ENCODE measurements at regions not wholly inside any gene's neighbourhood (a gene's known extent, or its start where the extent isn't known, plus 50 kb on each side); places are given as distances from the start of the nearest gene placed in this dataset.

- Histone ChIP-seq H3K4me1 (no peaks in the 10 kb centered on the region), H3K4me3 (no peak overlapping the region), H3K27me3 (no peaks in the 10 kb centered on the region), H3K9me3 (no peaks in the 10 kb centered on the region), H3K36me3 (no peaks in the 10 kb centered on the region), H3K27ac (no peak overlapping the region)
- DNase-seq: no peak
- TF ChIP-seq CTCF (IDR thresholded peaks at IDR 0.05): no peak
- peak; percentile 81 for ATAC-seq
- intact Hi-C loops (cut with DNase I): no loop called here
These were observed 57.8 kb upstream of the FAM47B start for GRCh38 chrX:34884817-34885216.

- no peak for TF ChIP-seq CTCF (IDR thresholded peaks at IDR 0.05)
- intact Hi-C loops (cut with DNase I): no loop called here
- Histone ChIP-seq H3K36me3 (no peaks in the 10 kb centered on the region), H3K9me3 (no peaks in the 10 kb centered on the region), H3K27me3 (no peaks in the 10 kb centered on the region), H3K4me3 (no peak overlapping the region), H3K4me1 (no peaks in the 10 kb centered on the region), H3K27ac (no peak overlapping the region)
- no peak for DNase-seq
- ATAC-seq: no peak
These were observed 56.6 kb upstream of the FAM47B start for GRCh38 chrX:34886011-34886410.

DNA sequence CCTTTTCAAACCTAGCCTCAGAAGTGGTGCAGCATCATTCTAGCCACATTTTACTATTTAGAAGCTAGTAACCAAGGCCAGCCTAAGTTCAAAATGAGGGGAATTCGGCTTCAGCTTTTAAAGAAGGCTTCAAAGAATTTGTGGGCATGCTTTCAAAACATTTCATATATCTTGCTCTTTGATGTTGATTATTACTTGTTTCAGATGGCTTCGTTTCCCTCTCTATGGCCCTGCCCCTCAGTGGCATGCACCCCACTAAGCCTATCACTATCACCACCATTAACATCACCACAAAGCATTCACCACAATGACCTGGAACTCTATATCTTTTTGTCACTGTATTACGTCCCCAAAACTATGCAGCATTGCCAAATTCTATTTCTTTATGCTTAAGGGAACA is 51.2 kb upstream of the FAM47B start:
- DNase-seq (no peak), ATAC-seq (no peak)
- Histone ChIP-seq H3K27ac (no peak overlapping the region), H3K27me3 (no peaks in the 10 kb centered on the region), H3K36me3 (no peaks in the 10 kb centered on the region), H3K4me1 (no peaks in the 10 kb centered on the region), H3K4me3 (no peak overlapping the region), H3K9me3 (no peaks in the 10 kb centered on the region)
- TF ChIP-seq CTCF (IDR thresholded peaks at IDR 0.05): no peak
- intact Hi-C loops (cut with DNase I): no loop called here
